Activated CD8-positive, alpha-beta T cell treated with anti-CD3 and anti-CD28 coated beads for 36 hours (primary cell): ENCODE measurements at regions not wholly inside any gene's neighbourhood (a gene's known extent, or its start where the extent isn't known, plus 50 kb on each side); places are given as distances from the start of the nearest gene placed in this dataset.

ENCODE experiments used
- ATAC-seq: fragments of 200-7000 bp; cut with Tn5 transposase; one replicate; pipeline ENCODE4 v1.10.0; 2021; ENCODE audit warnings: mild to moderate bottlenecking, moderate library complexity
- CTCF ChIA-PET: fragments of 350-600 bp; sonication (Branson Sonifier 250); formaldehyde crosslinking; loops from one replicate; lab custom pipeline; 2021; ENCODE audit warnings: antibody characterized with exemption; lab: Charles Lee
- POLR2A ChIA-PET: fragments of 350-600 bp; sonication (Branson Sonifier 250); formaldehyde crosslinking; loops from one replicate; lab custom pipeline; 2021; ENCODE audit warnings: antibody characterized with exemption; lab: Charles Lee
- DNase-seq: peaks from one replicate; pipeline ENCODE4 v3.0.0-alpha.2; 2020
- H3K27ac Mint-ChIP-seq: one replicate; pipeline ENCODE4 v1.8.0; 2021; ENCODE audit warnings: mild to moderate bottlenecking, mixed read lengths
- H3K27me3 Mint-ChIP-seq: one replicate; pipeline ENCODE4 v1.8.0; 2021; ENCODE audit warnings: mixed read lengths
- H3K36me3 Mint-ChIP-seq: one replicate; pipeline ENCODE4 v1.8.0; 2021; ENCODE audit warnings: low read depth, mixed read lengths
- H3K4me1 Mint-ChIP-seq: one replicate; pipeline ENCODE4 v1.8.0; 2021; ENCODE audit warnings: low read depth, mixed read lengths
- H3K4me3 Mint-ChIP-seq: one replicate; pipeline ENCODE4 v1.8.0; 2021; ENCODE audit warnings: mild to moderate bottlenecking, moderate library complexity, mixed read lengths
- H3K9me3 Mint-ChIP-seq: one replicate; pipeline ENCODE4 v1.8.0; 2021; ENCODE audit warnings: mixed read lengths
- intact Hi-C: fragments of 100-400 bp; cut with micrococcal nuclease; formaldehyde crosslinking; loops from one replicate; pipeline ENCODE4 v1.10.0; 2022
- TF ChIP-seq, protein P1 (sequence below): fragments of 200-600 bp; IDR thresholded peaks from one replicate; pipeline ENCODE4 v1.8.0; 2022; ENCODE audit warnings: antibody characterized with exemption, mild to moderate bottlenecking

DNA sequence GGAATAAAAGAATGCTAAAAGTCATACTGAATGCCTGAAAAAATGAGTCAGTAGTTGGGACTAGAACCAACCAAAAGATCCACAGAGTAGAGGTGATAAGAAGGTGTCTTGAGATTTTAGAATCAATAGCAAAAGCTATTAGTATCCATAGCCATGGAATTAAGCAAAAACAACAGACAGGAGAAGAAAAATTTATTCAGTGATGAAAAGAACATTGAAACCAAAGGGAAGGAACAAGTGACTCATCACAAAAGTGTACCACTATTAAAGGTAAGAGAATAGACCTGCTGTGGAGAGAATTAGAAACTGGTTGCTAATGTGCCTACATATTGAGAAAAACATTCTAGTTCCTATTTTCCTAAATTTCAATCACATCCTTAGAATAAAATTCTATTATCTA lies 182.0 kb upstream of the NEIL3 start:
- TF ChIP-seq, protein P1, sequence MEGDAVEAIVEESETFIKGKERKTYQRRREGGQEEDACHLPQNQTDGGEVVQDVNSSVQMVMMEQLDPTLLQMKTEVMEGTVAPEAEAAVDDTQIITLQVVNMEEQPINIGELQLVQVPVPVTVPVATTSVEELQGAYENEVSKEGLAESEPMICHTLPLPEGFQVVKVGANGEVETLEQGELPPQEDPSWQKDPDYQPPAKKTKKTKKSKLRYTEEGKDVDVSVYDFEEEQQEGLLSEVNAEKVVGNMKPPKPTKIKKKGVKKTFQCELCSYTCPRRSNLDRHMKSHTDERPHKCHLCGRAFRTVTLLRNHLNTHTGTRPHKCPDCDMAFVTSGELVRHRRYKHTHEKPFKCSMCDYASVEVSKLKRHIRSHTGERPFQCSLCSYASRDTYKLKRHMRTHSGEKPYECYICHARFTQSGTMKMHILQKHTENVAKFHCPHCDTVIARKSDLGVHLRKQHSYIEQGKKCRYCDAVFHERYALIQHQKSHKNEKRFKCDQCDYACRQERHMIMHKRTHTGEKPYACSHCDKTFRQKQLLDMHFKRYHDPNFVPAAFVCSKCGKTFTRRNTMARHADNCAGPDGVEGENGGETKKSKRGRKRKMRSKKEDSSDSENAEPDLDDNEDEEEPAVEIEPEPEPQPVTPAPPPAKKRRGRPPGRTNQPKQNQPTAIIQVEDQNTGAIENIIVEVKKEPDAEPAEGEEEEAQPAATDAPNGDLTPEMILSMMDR = no peak
- Mint-ChIP-seq H3K4me3 (no peak overlapping the region), H3K27ac (no peak overlapping the region), H3K27me3 (peaks cover 1% of the 10 kb centered on the region), H3K9me3 (peaks cover 21% of the 10 kb centered on the region), H3K36me3 (no peaks in the 10 kb centered on the region), H3K4me1 (no peaks in the 10 kb centered on the region)
- ChIA-PET CTCF (no interaction called here), POLR2A (no interaction called here)
- no peak for DNase-seq
- intact Hi-C loops = no loop called here
- ATAC-seq = no peak

DNA sequence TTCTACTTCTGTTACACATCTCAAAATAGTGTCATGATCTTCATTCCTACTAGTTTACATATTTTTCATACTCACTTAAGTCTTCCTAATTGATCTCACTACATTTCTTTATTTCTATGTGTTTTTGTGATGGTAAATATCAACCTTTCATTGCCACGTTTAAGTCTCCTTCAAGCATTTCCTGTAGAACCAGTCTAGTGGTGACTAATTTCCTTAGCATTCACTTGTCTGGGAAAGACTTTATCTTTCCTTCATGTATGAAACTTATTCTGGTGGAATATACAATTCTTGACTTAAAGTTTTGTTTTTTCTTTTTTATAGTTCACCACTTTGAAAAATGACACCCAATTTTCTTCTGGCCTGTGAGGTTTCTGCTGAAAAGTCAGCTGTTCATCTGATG lies 181.4 kb upstream of the NEIL3 start:
- Mint-ChIP-seq H3K4me3 (no peak overlapping the region), H3K9me3 (peaks cover 21% of the 10 kb centered on the region), H3K36me3 (no peaks in the 10 kb centered on the region), H3K27me3 (peaks cover 1% of the 10 kb centered on the region), H3K4me1 (no peaks in the 10 kb centered on the region), H3K27ac (no peak overlapping the region)
- intact Hi-C loops = no loop called here
- ChIA-PET CTCF (no interaction called here), POLR2A (no interaction called here)
- ATAC-seq (no peak), DNase-seq (no peak)
- TF ChIP-seq, protein P1 = no peak

DNA sequence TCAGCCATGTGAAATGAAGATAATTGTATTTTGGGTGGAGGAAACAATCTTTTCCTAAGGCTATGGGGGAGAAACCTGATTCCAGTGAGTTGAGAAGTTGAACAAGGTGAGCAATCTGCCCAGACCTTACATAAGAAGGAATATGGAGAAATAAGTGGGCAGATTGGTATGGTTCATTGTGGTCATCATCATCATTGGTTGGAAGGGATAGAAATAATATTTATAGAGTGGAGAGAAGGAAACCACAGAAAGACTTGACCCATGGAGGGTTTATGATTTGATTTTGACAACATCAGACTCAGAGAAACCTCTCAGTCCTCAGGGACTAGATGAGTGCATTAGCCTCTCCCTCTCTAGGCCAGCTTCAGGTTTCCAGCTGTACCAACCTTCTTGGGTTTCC lies 177.9 kb upstream of the NEIL3 start:
- Mint-ChIP-seq H3K27ac (no peak overlapping the region), H3K4me1 (no peaks in the 10 kb centered on the region), H3K4me3 (no peak overlapping the region), H3K27me3 (no peaks in the 10 kb centered on the region), H3K36me3 (no peaks in the 10 kb centered on the region), H3K9me3 (peaks cover 21% of the 10 kb centered on the region)
- intact Hi-C loops = no loop called here
- POLR2A ChIA-PET = no interaction called here
- CTCF ChIA-PET = no interaction called here
- DNase-seq (no peak), ATAC-seq (no peak)
- TF ChIP-seq, protein P1 = no peak

DNA sequence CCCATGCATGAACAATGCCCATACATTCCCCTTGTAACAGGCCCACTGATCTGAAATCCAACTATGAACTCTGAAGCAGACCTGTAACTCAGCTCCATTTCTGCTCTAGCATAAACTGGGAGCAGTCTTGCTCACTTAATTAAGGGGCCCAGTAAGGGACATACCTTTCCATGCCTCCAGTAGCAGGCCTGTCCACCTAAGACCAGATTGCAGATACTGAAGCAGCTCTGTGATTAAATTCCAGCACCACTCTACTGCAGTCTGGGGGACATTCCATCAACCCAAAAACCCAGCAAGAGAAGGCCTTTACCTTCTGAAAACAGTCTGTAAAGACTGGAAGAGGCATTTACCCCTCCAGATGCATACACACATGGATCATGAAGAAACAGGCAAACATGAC lies 162.0 kb upstream of the NEIL3 start:
- Mint-ChIP-seq H3K36me3 (no peaks in the 10 kb centered on the region), H3K27ac (no peak overlapping the region), H3K4me3 (no peak overlapping the region), H3K4me1 (no peaks in the 10 kb centered on the region), H3K27me3 (peaks cover 2% of the 10 kb centered on the region), H3K9me3 (peaks cover 2% of the 10 kb centered on the region)
- ATAC-seq (no peak), DNase-seq (no peak)
- intact Hi-C loops = no loop called here
- POLR2A ChIA-PET = no interaction called here
- CTCF ChIA-PET = no interaction called here
- TF ChIP-seq, protein P1 = no peak

DNA sequence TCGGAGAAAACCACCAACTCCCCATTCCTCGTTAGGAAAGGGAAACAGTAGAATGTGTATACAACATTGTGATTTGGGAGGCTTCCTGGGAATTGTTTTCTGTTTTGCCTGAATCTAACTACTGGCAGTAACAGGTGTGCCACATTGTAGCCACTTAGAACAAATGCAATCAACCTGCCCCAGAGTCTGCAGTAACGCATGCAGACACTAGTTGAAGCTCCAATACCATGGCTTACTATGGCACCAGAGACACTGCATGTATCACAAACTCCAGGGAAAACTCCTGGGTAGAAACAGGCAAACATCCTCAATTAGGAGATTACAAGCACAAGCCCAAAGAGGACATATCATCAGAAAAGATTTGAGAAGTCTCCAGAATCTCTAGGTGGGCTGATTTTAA lies 154.2 kb upstream of the NEIL3 start:
- Mint-ChIP-seq H3K36me3 (no peaks in the 10 kb centered on the region), H3K4me1 (no peaks in the 10 kb centered on the region), H3K9me3 (peaks cover 2% of the 10 kb centered on the region), H3K27me3 (peaks cover 1% of the 10 kb centered on the region), H3K4me3 (no peak overlapping the region), H3K27ac (no peak overlapping the region)
- TF ChIP-seq, protein P1 = no peak
- POLR2A ChIA-PET = no interaction called here
- DNase-seq (no peak), ATAC-seq (no peak)
- intact Hi-C loops = no loop called here
- CTCF ChIA-PET = no interaction called here
